ENCODE measurements at regions not wholly inside any gene's neighbourhood (a gene's known extent, or its start where the extent isn't known, plus 50 kb on each side); places are given as distances from the start of the nearest gene placed in this dataset.

- TF ChIP-seq CTCF (IDR thresholded peaks at IDR 0.05 in 8 of 11, conservative IDR thresholded peaks at IDR 0.05 in 3 of 11) (no peak), POLR2A (IDR thresholded peaks at IDR 0.05) (no peak), POLR2AphosphoS5 (IDR thresholded peaks at IDR 0.05) (no peak)
Measured at GRCh38 chr3:29072611-29073010, 208.3 kb upstream of the RBMS3 start.
